ENCODE measurements at regions not wholly inside any gene's neighbourhood (a gene's known extent, or its start where the extent isn't known, plus 50 kb on each side); places are given as distances from the start of the nearest gene placed in this dataset.

GRCh38 chr2:220619525-220620220 lies 952.4 kb downstream of the EPHA4 start:
- H3K9me3 Mint-ChIP-seq: no peaks in the 10 kb centered on the region
- ATAC-seq (no peak), DNase-seq (ENCODE audit: low spot score) (no peak)
- POLR2A ChIA-PET: no interaction called here
- no peaks in the 10 kb centered on the region for H3K36me3 Mint-ChIP-seq
- H3K4me3 Mint-ChIP-seq: no peak overlapping the region
- TF ChIP-seq OVOL2 (CRISPR knock-in tag; IDR thresholded peaks at IDR 0.05; ENCODE audit: borderline replicate concordance) (no peak), ZSCAN18 (CRISPR knock-in tag; IDR thresholded peaks at IDR 0.05) (no peak), ZNF423 (CRISPR knock-in tag; IDR thresholded peaks at IDR 0.05) (no peak), FOXP4 (CRISPR knock-in tag; IDR thresholded peaks at IDR 0.05) (no peak), CBFB (CRISPR knock-in tag; IDR thresholded peaks at IDR 0.05; ENCODE audit: low read depth) (no peak), AR (CRISPR knock-in tag; IDR thresholded peaks at IDR 0.05) (no peak), NFYB (CRISPR knock-in tag; conservative IDR thresholded peaks at IDR 0.05; ENCODE audit: low read depth) (no peak), PRDM15 (CRISPR knock-in tag; IDR thresholded peaks at IDR 0.05) (no peak), ZNF138 (CRISPR knock-in tag; conservative IDR thresholded peaks at IDR 0.05) (no peak), TEAD4 (CRISPR knock-in tag; IDR thresholded peaks at IDR 0.05) (no peak), HMGA2 (CRISPR knock-in tag; IDR thresholded peaks at IDR 0.05) (no peak)
- no peak overlapping the region for H3K27ac Mint-ChIP-seq
- CTCF ChIA-PET: no interaction called here
- no peaks in the 10 kb centered on the region for H3K27me3 Mint-ChIP-seq (ENCODE audit: low read depth)
- H3K4me1 Mint-ChIP-seq: no peaks in the 10 kb centered on the region

GRCh38 chr2:220626603-220627002 lies 945.5 kb downstream of the EPHA4 start:
- no peaks in the 10 kb centered on the region for H3K36me3 Mint-ChIP-seq
- ChIA-PET CTCF (no interaction called here), POLR2A (no interaction called here)
- no peak for DNase-seq (ENCODE audit: low spot score)
- no peak for ATAC-seq
- H3K4me1 Mint-ChIP-seq: no peaks in the 10 kb centered on the region
- TF ChIP-seq USF1 (CRISPR knock-in tag; IDR thresholded peaks at IDR 0.05) (no peak), IRF2 (CRISPR knock-in tag; IDR thresholded peaks at IDR 0.05; ENCODE audit: borderline replicate concordance, low read depth) (no peak), ATF3 (CRISPR knock-in tag; conservative IDR thresholded peaks at IDR 0.05) (no peak), ZNF317 (CRISPR knock-in tag; IDR thresholded peaks at IDR 0.05; ENCODE audit: borderline replicate concordance, low read depth) (no peak), IRF1 (CRISPR knock-in tag; IDR thresholded peaks at IDR 0.05) (no peak), USF2 (CRISPR knock-in tag; IDR thresholded peaks at IDR 0.05) (no peak), RELA (CRISPR knock-in tag; IDR thresholded peaks at IDR 0.05; ENCODE audit: borderline replicate concordance) (no peak), CBFB (CRISPR knock-in tag; IDR thresholded peaks at IDR 0.05; ENCODE audit: low read depth) (no peak)
- no peaks in the 10 kb centered on the region for H3K27me3 Mint-ChIP-seq (ENCODE audit: low read depth)
- no peak overlapping the region for H3K4me3 Mint-ChIP-seq
- no peaks in the 10 kb centered on the region for H3K9me3 Mint-ChIP-seq
- H3K27ac Mint-ChIP-seq: no peak overlapping the region

Measured in WTC11 (cell line).